DND-41 (cell line): ENCODE measurements at regions not wholly inside any gene's neighbourhood (a gene's known extent, or its start where the extent isn't known, plus 50 kb on each side); places are given as distances from the start of the nearest gene placed in this dataset.

Experiments used
- CTCF ChIP-seq: IDR thresholded peaks from 2 replicates; pipeline ENCODE4 v1.5.1; 2012; ENCODE audit warnings: borderline replicate concordance, low read length, moderate library complexity, mild to moderate bottlenecking; ENCODE audit not compliant: poor library complexity, severe bottlenecking; ENCODE audit errors: extremely low read depth
- EZH2 ChIP-seq: IDR thresholded peaks from 3 replicates; pipeline ENCODE4 v1.6.1; 2012; ENCODE audit warnings: borderline replicate concordance, low read depth, mild to moderate bottlenecking, moderate library complexity, low read length, inconsistent platforms; ENCODE audit not compliant: severe bottlenecking

- TF ChIP-seq CTCF (no peak), EZH2 (no peak)
These were observed 122.1 kb upstream of the PHACTR1 start for GRCh38 chr6:12594530-12594893.
